ENCODE measurements at regions not wholly inside any gene's neighbourhood (a gene's known extent, or its start where the extent isn't known, plus 50 kb on each side); places are given as distances from the start of the nearest gene placed in this dataset.

- no peak for DNase-seq (ENCODE audit: low spot score)
Measured at GRCh38 chr1:184919892-184920291, 54.4 kb downstream of the NIBAN1 start.

DNA sequence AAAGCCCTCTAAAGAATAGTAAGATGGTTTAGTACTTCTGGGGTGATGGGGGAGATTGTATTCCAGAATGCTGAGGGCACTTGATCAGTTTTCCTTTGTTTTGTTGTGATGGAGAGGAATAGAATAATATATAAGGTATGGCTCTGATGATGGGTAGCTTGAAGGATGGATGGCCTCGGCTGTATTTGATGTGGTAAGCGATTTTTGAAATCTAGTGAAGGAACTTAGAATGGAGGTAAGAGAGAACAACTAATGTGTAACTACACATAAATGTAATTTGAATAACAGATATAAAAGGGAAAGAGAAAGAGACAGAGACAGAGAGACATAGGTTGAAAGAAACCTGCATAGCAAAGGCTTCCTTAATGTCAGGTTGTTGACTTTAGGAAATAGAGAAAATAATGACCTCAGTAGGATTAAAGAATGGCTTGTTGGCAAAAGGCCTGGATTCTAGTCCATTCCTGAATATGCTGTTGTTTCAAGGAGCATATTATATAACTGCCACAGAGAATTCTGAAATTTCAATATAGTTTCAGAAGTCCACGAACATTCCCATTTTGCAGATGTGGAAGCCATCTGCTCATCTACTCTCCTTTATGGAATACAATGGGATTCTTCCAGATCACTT, 58.7 kb downstream of the NIBAN1 start:
- DNase-seq (ENCODE audit: low spot score) = no peak

- DNase-seq (ENCODE audit: low spot score) = no peak
Measured at GRCh38 chr1:184914149-184914548, 60.2 kb downstream of the NIBAN1 start.

DNA sequence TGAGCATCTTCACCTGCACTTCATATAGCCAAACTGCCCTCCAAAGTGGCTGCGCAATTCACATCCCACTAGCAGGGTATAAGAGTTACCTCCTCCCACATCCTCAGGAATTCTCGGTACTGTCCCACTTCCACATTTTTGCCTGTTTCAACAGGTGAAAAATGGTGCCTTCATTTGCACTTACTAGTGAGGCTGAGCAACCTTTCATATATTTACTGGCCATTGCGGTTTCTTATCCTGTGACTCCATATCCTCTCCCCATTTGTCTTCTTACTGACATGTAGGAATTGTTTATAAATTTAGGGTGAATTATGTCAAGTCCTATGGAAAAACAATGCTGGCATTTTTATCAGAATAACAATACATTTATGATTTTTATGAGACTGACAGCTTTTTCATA, 61.9 kb downstream of the NIBAN1 start:
- no peak for DNase-seq (ENCODE audit: low spot score)

- no peak for DNase-seq (ENCODE audit: low spot score)
Measured at GRCh38 chr1:184911830-184912229, 62.5 kb downstream of the NIBAN1 start.

DNA sequence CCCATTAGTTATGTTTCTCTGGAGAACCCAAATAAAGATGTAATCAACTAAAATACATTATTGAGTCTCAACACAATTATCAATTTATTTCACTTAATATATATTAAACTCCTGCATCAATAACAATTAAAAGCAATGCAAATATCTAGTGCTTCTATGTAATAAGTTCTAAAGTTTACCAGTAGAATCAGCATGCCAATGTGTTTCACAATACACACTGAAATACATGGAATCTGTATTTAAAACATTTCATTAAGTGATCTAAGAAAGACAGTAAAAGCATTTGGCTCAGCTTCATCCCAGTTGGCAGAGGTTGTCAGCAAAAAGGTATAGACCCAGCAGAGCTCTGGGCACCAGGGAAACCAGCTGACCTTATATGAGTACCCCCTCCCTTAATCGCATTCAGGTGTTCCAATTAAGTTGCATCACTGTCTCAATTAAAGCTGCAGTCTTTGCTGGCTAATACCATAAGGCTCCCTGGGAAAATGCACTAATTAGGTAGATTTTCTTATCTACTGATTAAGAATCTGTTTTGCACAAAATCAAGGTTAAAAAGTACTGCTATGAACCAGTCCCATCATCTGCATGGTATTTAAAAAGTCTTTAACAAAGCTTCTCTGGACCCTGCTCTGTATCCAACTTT, 63.1 kb downstream of the NIBAN1 start:
- no peak for DNase-seq (ENCODE audit: low spot score)

DNA sequence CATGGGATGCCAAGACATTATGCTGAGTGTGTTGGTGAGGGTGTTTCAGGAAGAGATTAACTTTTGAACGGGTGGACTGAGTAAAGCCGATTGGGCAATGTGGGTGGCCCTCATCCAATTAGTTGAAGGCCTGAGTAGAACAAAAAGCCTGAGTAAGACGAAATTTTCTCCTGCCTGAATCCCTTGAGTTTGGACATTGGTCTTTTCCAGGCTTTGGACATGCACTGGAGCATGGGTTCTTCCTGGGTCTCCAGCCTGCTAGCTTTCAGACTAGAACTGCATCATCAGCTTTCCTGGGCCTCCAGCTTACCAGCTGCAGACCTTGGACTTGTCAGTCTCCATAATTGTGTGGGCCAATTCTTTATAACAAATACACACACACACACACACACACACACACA, 63.6 kb downstream of the NIBAN1 start:
- DNase-seq (ENCODE audit: low spot score) = no peak

- no peak for DNase-seq (ENCODE audit: low spot score)
Measured at GRCh38 chr1:184910005-184910404, 64.3 kb downstream of the NIBAN1 start.

DNA sequence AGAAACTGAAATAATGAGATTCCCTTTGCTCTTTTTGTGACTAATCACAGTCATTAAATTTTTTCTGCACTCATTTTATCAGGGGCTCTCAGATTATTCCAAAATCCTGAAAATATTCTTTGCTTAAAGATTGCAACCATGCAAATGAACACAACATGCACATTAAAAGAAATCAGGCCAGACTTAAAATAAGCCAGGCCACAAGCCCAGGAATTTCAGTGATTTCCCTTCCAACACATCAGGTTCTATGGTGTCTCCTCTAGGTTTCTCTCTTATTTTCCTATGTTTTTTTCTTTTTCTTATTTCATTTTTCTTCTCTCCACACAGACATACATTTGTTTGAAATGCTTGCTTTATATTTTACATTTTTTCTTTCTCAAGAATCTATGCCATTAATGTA, 65.3 kb downstream of the NIBAN1 start:
- no peak for DNase-seq (ENCODE audit: low spot score)

GRCh38 chr1:184908506-184908905, 65.8 kb downstream of the NIBAN1 start:
- no peak for DNase-seq (ENCODE audit: low spot score)

DNA sequence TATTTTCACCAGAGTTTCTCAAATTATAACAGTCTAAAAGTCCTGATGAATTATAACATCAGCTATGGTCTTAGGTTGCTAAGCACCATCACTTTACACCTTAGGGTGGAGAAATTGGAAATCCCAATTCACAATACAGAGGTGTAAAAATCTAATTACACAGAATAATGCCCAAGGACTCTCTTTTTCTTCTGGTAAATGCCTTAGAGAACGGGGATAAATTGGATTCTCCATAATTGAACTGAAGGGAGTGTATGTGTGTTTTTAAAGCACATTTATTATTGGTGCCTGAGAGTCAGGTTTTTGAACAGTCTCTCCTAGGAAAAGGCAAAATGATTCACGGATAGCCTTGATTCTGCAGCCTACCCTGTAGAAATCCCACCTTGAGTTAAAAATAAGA, 66.8 kb downstream of the NIBAN1 start:
- no peak for DNase-seq (ENCODE audit: low spot score)

- DNase-seq (ENCODE audit: low spot score) = no peak
Measured at GRCh38 chr1:184906761-184907160, 67.5 kb downstream of the NIBAN1 start.

- DNase-seq (ENCODE audit: low spot score) = no peak
Measured at GRCh38 chr1:184905601-184906322, 68.5 kb downstream of the NIBAN1 start.

- no peak for DNase-seq (ENCODE audit: low spot score)
Measured at GRCh38 chr1:184903111-184903692, 71.1 kb downstream of the NIBAN1 start.

DNA sequence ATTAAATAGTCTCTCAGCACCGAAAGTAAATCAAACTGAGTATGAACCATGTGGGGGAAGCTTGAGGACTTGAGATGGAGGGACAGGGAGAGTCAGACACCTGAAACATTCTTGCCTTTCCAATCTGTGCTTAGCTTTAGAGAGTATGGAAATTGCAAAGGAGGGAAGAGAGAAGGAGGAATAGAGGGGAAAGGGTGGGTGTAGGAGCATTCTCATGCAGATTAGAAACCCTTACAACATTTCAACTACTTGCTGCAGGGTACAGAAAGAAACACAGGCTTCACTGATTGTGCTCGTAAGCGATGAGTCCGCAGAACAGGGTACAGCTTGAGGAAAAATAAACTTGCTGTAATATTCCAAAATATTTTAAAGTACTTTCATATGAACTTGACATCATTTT, 73.8 kb downstream of the NIBAN1 start:
- DNase-seq (ENCODE audit: low spot score) = no peak

DNA sequence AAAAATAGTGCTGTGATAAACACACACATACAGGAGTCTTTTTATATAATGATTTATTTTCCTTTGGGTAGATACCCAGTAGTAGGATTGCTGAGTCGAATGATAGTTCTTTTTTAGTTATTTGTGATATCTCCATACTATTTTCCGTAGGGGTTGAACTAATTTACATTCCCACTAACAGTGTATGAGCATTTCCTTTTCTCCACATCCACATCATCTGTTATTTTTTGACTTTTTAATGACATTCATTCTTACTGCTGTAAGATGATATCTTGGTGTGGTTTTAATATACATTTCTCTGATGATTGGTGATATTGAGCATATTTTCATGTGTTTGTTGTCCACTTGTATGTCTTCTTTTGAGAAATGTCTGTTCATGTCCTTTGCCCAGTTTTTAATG, 78.3 kb downstream of the NIBAN1 start:
- no peak for DNase-seq (ENCODE audit: low spot score)

DNA sequence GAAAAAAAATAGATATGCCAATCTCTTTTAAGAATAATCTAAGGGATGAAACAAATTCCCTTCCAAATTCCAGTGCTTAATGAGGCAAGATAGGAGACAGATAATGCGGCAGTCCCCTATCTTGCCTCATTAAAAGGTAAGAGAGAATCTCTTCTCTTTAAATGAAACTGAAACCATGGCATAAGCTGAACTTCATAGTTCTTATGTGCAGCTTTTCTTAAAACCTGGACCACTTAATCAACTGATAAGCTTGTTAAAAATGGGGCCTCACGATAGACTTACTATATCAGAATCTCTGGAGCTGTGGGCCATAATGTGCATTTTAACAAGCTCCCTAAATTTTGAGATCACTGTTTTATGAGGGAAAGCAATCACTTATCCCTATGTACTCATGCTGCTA, 79.2 kb downstream of the NIBAN1 start:
- no peak for DNase-seq (ENCODE audit: low spot score)

GRCh38 chr1:184893695-184894094, 80.6 kb downstream of the NIBAN1 start:
- DNase-seq (ENCODE audit: low spot score) = no peak

- no peak for DNase-seq (ENCODE audit: low spot score)
Measured at GRCh38 chr1:184892116-184892515, 82.2 kb downstream of the NIBAN1 start.

GRCh38 chr1:184891440-184891839, 82.9 kb downstream of the NIBAN1 start:
- DNase-seq (ENCODE audit: low spot score) = no peak

DNA sequence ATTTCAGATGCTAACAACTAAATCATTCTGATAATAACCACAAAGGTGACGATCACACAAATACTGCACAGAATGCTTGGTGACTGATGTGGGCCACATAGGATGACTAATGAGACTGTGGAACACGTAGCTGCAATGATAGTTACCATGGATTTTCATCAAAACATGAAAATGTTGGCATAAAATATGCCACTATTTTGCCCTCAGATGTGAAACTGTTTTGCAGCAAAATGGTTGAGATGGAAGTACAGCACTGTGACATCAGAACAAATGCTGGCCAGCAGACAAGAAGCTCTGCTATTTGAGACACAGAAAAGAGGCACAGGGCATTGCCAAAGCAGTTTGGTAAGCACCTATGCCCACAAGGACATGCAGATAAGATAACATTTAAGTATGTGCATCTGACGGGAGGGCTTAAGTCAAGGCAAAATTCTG, 83.8 kb downstream of the NIBAN1 start:
- DNase-seq (ENCODE audit: low spot score) = no peak

- DNase-seq (ENCODE audit: low spot score) = no peak
Measured at GRCh38 chr1:184889902-184890301, 84.4 kb downstream of the NIBAN1 start.

GRCh38 chr1:184889166-184889565, 85.1 kb downstream of the NIBAN1 start:
- no peak for DNase-seq (ENCODE audit: low spot score)
